ENCODE measurements at regions not wholly inside any gene's neighbourhood (a gene's known extent, or its start where the extent isn't known, plus 50 kb on each side); places are given as distances from the start of the nearest gene placed in this dataset.
"Not testable (repeated sequence)": the region's sequence is repeated elsewhere in the genome, so short reads cannot be mapped to it uniquely, and the experiment has no call there.

- TF ChIP-seq ZBTB40 (IDR thresholded peaks at IDR 0.05) (peak; percentile 58; the same call in 1 of the 2 replicates), TRIM28 (IDR thresholded peaks at IDR 0.05) (peak; percentile 45; the same call in 1 of the 2 replicates), ZNF740 (tag; IDR thresholded peaks at IDR 0.05) (peak in 1 of 2 experiments; percentile 60; a peak in 1 of 4 replicates), SOX6 (IDR thresholded peaks at IDR 0.05) (peak; percentile 29; the same call in 1 of the 2 replicates), BRD9 (IDR thresholded peaks at IDR 0.05; ENCODE audit: low read depth, partially characterized antibody) (peak; percentile 78), POLR2H (tag; IDR thresholded peaks at IDR 0.05; ENCODE audit: low read depth) (peak; percentile 57; the same call in 1 of the 2 replicates), MAFG (tag; conservative IDR thresholded peaks at IDR 0.05) (peak; percentile 72), ZNF584 (CRISPR knock-in tag; IDR thresholded peaks at IDR 0.05; ENCODE audit: low read depth) (peak; percentile 89), ZNF766 (CRISPR knock-in tag; conservative IDR thresholded peaks at IDR 0.05) (peak; percentile 63; the same call in 1 of the 2 replicates), MYC (IDR thresholded peaks at IDR 0.05; ENCODE audit: low read depth, low read length) (0 out of 2 replicates have a peak, but pooled peaks have one; percentile 12)
- not testable (repeated sequence) for TF ChIP-seq ZBTB40 (CRISPR knock-in tag; IDR thresholded peaks at IDR 0.05); ZNF740 (CRISPR knock-in tag; IDR thresholded peaks at IDR 0.05); MYC (CRISPR knock-in tag; IDR thresholded peaks at IDR 0.05; ENCODE audit: borderline replicate concordance, low read depth)
These were observed 75.6 kb upstream of the NIPA1 start (continued) for GRCh38 chr15:22710831-22711341.

- no CpG with 5 or more reads among the region's 1 CpG for WGBS (ENCODE audit: insufficient coverage, low coverage, missing lambda C conversion rate)
- CTCF ChIA-PET (ENCODE audit: low intra/inter-chr PET ratio); DNase-seq (ENCODE audit: extremely low read depth in 1 of 4, low spot score in 3 of 4); intact Hi-C loops (cut with micrococcal nuclease); H3K27me3 ChIP-seq (ENCODE audit: control insufficient read depth in 2 of 2, insufficient read depth in 2 of 2, low read length in 2 of 2); H3K27ac ChIP-seq (ENCODE audit: extremely low read depth, low read depth, low read length); H4K20me1 ChIP-seq (replicated peaks; ENCODE audit: control insufficient read depth, insufficient read depth, low read length); BruUV-seq (replicated peaks); H3K4me3 ChIP-seq; H3K4me2 ChIP-seq (ENCODE audit: insufficient read depth, low read length); H3K9ac ChIP-seq (ENCODE audit: insufficient read depth in 1 of 2, low read depth in 2 of 2, low read length in 2 of 2); in situ Hi-C loops (cut with MboI); H3K9me1 ChIP-seq (ENCODE audit: control insufficient read depth, insufficient read depth, low read length); ATAC-seq; H3K79me2 ChIP-seq (ENCODE audit: control insufficient read depth, insufficient read depth, low read length); H3K36me3 ChIP-seq (ENCODE audit: control insufficient read depth, insufficient read depth, low read length); FAIRE-seq; POLR2A ChIA-PET; H2AFZ ChIP-seq (ENCODE audit: low read depth, low read length); H3K9me3 ChIP-seq (replicated peaks; ENCODE audit: control insufficient read depth, insufficient read depth, low read depth, low read length): not testable (repeated sequence)
- peaks cover 4 to 14% of the 10 kb centered on the region in 2 experiments; a peak in 3 of 5 replicates for H3K4me1 ChIP-seq (replicated peaks in 1 of 2; ENCODE audit: control insufficient read depth in 2 of 2, insufficient read depth in 2 of 2, low read length in 2 of 2)
These were observed 72.5 kb upstream of the NIPA1 start for GRCh38 chr15:22713933-22714332.

Data from K562 (cell line).